ENCODE measurements at regions not wholly inside any gene's neighbourhood (a gene's known extent, or its start where the extent isn't known, plus 50 kb on each side); places are given as distances from the start of the nearest gene placed in this dataset.

DNA sequence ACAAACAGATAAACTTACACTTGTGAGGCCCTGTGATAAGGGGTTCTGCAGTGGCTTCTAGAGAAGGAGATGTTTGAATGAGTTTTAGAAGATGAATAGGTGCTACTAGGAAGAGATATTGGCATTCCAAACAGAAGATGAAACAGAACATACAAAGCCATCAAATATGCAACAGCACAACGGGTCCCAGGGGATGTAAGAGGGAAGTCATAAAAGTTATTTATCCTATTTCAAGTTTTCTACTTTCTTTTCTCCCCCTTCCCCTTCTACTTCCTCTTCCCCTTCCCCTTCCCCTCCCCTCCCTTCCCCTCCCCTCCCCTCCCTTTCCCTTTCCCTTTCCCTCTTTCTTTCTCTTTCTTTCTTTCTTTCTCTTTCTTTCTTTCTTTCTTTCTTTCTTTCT lies 94.9 kb upstream of the CADM1 start:
- Histone ChIP-seq H3K36me3 (ENCODE audit: low read depth, missing control alignments) (no peaks in the 10 kb centered on the region), H3K4me1 (no peaks in the 10 kb centered on the region), H3K9me3 (no peaks in the 10 kb centered on the region), H3K27me3 (no peaks in the 10 kb centered on the region), H3K4me3 (no peak overlapping the region), H3K27ac (no peak overlapping the region)
- intact Hi-C loops (cut with DNase I; ENCODE audit: low total_unique reads): no loop called here
- no peak for DNase-seq
- WGBS, 2 donors: 86 to 90% methylated on average over 1 of the region's 1 CpG
- no peak for TF ChIP-seq POLR2A (IDR thresholded peaks at IDR 0.05)
- no peak for TF ChIP-seq CTCF (IDR thresholded peaks at IDR 0.05)

GRCh38 chr11:115598257-115598901 lies 94.2 kb upstream of the CADM1 start:
- H3K36me3 ChIP-seq (ENCODE audit: low read depth, missing control alignments): no peaks in the 10 kb centered on the region
- intact Hi-C loops (cut with DNase I; ENCODE audit: low total_unique reads): no loop called here
- H3K4me3 ChIP-seq: no peak overlapping the region
- no peak overlapping the region for H3K27ac ChIP-seq
- no peak for TF ChIP-seq CTCF (IDR thresholded peaks at IDR 0.05)
- TF ChIP-seq POLR2A (IDR thresholded peaks at IDR 0.05): no peak
- WGBS, 2 donors: 89 to 94% methylated on average over 3 of the region's 3 CpGs
- H3K9me3 ChIP-seq: no peaks in the 10 kb centered on the region
- DNase-seq: no peak
- H3K27me3 ChIP-seq: no peaks in the 10 kb centered on the region
- H3K4me1 ChIP-seq: no peaks in the 10 kb centered on the region

DNA sequence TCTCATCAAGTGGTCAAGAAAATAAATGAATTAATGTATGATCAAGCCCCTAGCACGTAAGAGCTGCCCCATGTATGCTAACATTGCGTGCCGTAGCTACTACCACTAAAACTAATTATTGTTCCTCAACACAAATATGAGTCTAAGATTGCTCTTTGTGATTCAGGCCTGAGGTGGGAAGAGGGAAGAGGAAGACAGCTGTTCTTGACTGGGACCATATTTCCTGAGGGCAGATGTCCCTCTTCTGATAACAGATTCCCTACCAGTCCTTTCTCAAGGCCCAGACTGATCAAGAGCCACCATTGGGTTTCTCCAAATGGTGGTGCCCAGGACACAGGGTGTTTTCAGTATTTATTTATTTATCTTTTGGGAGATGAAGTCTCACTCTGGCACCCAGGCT lies 87.2 kb upstream of the CADM1 start:
- Histone ChIP-seq H3K27me3 (no peaks in the 10 kb centered on the region), H3K4me1 (no peaks in the 10 kb centered on the region), H3K27ac (no peak overlapping the region), H3K36me3 (ENCODE audit: low read depth, missing control alignments) (no peaks in the 10 kb centered on the region), H3K9me3 (no peaks in the 10 kb centered on the region), H3K4me3 (no peak overlapping the region)
- no peak for DNase-seq
- 96 to 99% methylated on average over 3 of the region's 3 CpGs for WGBS, 2 donors
- intact Hi-C loops (cut with DNase I; ENCODE audit: low total_unique reads): no loop called here
- no peak for TF ChIP-seq POLR2A (IDR thresholded peaks at IDR 0.05)
- TF ChIP-seq CTCF (IDR thresholded peaks at IDR 0.05): no peak

DNA sequence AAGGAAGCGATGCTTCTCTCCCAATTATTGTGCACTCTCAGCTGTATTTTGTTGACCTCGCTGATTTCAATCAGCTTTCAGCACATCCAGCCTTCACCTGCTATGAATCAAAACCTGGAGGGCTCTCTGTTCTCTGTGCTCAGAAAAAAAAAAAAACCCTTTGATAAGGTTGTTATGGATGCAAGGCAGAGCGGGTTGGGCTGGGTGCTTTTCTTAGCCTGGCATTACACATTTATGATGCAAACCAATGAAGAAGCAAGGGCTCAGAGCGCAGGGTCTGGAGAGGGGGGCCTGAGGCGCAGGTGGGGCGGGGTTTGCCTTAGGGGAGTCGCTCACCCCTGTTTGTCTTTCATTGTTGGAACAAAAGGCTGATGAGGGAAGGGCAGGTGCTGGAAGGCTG lies 86.0 kb upstream of the CADM1 start:
- Histone ChIP-seq H3K36me3 (ENCODE audit: low read depth, missing control alignments) (no peaks in the 10 kb centered on the region), H3K27me3 (no peaks in the 10 kb centered on the region), H3K4me1 (no peaks in the 10 kb centered on the region), H3K27ac (no peak overlapping the region), H3K9me3 (no peaks in the 10 kb centered on the region), H3K4me3 (no peak overlapping the region)
- WGBS, 2 donors: 64 to 85% methylated on average over 7 of the region's 7 CpGs
- TF ChIP-seq CTCF (IDR thresholded peaks at IDR 0.05) (no peak), POLR2A (IDR thresholded peaks at IDR 0.05) (no peak)
- intact Hi-C loops (cut with DNase I; ENCODE audit: low total_unique reads): no loop called here
- DNase-seq: no peak

DNA sequence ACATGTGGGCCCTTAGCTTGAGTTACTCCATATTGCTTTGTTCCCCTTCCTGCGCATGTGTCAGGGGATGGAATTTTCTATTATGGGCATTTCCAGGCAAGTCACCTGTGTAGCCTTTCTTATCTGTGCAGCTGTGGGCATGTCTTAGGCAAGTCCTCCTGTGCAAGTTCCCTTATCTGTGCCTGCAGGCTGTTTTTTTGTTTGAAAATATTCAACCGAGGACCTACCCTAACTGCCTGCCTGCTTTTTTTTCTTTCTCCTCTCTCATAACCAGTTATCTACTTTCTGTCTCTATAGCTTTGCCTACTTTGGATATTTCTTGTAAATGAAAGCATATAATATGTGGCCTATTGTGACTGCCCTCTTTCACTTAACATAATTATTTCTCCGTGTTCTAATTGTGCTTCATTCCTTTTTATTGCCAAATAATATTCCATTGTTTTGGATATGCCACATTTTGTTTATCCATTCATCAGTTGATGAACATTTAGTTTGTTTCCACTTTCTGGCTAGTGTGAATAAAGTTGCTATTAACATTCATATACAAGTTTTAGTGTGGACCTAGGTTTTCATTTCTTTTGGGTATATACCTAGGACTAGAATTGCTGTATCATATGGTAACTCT lies 83.6 kb upstream of the CADM1 start:
- Histone ChIP-seq H3K27ac (no peak overlapping the region), H3K36me3 (ENCODE audit: low read depth, missing control alignments) (no peaks in the 10 kb centered on the region), H3K9me3 (no peaks in the 10 kb centered on the region), H3K27me3 (no peaks in the 10 kb centered on the region), H3K4me3 (no peak overlapping the region), H3K4me1 (no peaks in the 10 kb centered on the region)
- no peak for TF ChIP-seq CTCF (IDR thresholded peaks at IDR 0.05)
- no peak for TF ChIP-seq POLR2A (IDR thresholded peaks at IDR 0.05)
- intact Hi-C loops (cut with DNase I; ENCODE audit: low total_unique reads): no loop called here
- WGBS, 2 donors: 88 to 89% methylated on average over 3 of the region's 3 CpGs
- no peak for DNase-seq
